Naive thymus-derived CD4-positive, alpha-beta T cell (primary cell): ENCODE measurements at regions not wholly inside any gene's neighbourhood (a gene's known extent, or its start where the extent isn't known, plus 50 kb on each side); places are given as distances from the start of the nearest gene placed in this dataset.

Experiments
- ATAC-seq: fragments of 150-1000 bp; cut with Tn5 transposase; 2 replicates; pipeline ENCODE4 v1.10.0; 2021; ENCODE audit warnings: mild to moderate bottlenecking, moderate library complexity
- CTCF ChIA-PET: fragments of 350-600 bp; sonication (Branson Sonifier 250); formaldehyde crosslinking; loops from one replicate; lab custom pipeline; 2021; ENCODE audit warnings: antibody characterized with exemption; lab: Charles Lee
- POLR2A ChIA-PET: fragments of 350-600 bp; sonication (Branson Sonifier 250); formaldehyde crosslinking; loops from one replicate; lab custom pipeline; 2021; ENCODE audit warnings: antibody characterized with exemption, inconsistent platforms; lab: Charles Lee
- DNase-seq, 9 donors: peaks; one replicate each; pipeline versions ENCODE4 v3.0.0 to v3.0.0-alpha.2; 2020 to 2022; ENCODE audit warnings: mixed read lengths in 1 of 9
- H3K27ac ChIP-seq: one replicate; pipeline ENCODE4 v1.7.0; 2013; ENCODE audit warnings: mild to moderate bottlenecking, low read depth, low read length, moderate library complexity
- H3K27me3 ChIP-seq, 2 donors: one replicate each; pipeline ENCODE4 v1.7.0; 2013; ENCODE audit warnings: low read length in 2 of 2, mild to moderate bottlenecking in 2 of 2, moderate library complexity in 2 of 2; ENCODE audit not compliant: control insufficient read depth in 2 of 2, insufficient read depth in 2 of 2
- H3K36me3 ChIP-seq, 3 experiments: 1 replicate in 2 of 3; 2 replicates in 1 of 3; pipeline ENCODE4 v1.7.0; 2013; ENCODE audit warnings: low read length in 3 of 3, mild to moderate bottlenecking in 3 of 3, moderate library complexity in 1 of 3; ENCODE audit not compliant: insufficient read depth in 3 of 3, control insufficient read depth in 2 of 3
- H3K4me1 ChIP-seq, 2 donors: one replicate each; pipeline ENCODE4 v1.7.0; 2013; ENCODE audit warnings: low read length in 2 of 2, mild to moderate bottlenecking in 2 of 2, moderate library complexity in 1 of 2; ENCODE audit not compliant: control insufficient read depth in 2 of 2, insufficient read depth in 2 of 2
- H3K4me3 ChIP-seq: 2 replicates; pipeline ENCODE4 v1.7.0; 2013; ENCODE audit warnings: mild to moderate bottlenecking, low read length
- H3K9me3 ChIP-seq, 3 experiments: 1 replicate in 2 of 3; 2 replicates in 1 of 3; pipeline ENCODE4 v1.7.0; 2013; ENCODE audit warnings: low read length in 3 of 3; ENCODE audit not compliant: control insufficient read depth in 2 of 3
- H3K27ac Mint-ChIP-seq, 9 donors: one replicate each; pipeline ENCODE4 v1.8.0; 2020 to 2022; ENCODE audit warnings: mixed read lengths in 9 of 9, mild to moderate bottlenecking in 8 of 9, moderate library complexity in 5 of 9, inconsistent platforms in 2 of 9
- H3K27me3 Mint-ChIP-seq, 5 donors: one replicate each; pipeline ENCODE4 v1.8.0; 2021 to 2022; ENCODE audit warnings: mixed read lengths in 5 of 5, mild to moderate bottlenecking in 1 of 5
- H3K36me3 Mint-ChIP-seq, 5 donors: one replicate each; pipeline ENCODE4 v1.8.0; 2020 to 2022; ENCODE audit warnings: mixed read lengths in 5 of 5, mild to moderate bottlenecking in 3 of 5, inconsistent platforms in 1 of 5
- H3K4me1 Mint-ChIP-seq, 7 donors: one replicate each; pipeline ENCODE4 v1.8.0; 2020 to 2022; ENCODE audit warnings: mixed read lengths in 7 of 7, mild to moderate bottlenecking in 3 of 7, inconsistent platforms in 1 of 7
- H3K4me3 Mint-ChIP-seq, 10 donors: one replicate each; pipeline ENCODE4 v1.8.0; 2020 to 2022; ENCODE audit warnings: mild to moderate bottlenecking in 10 of 10, mixed read lengths in 10 of 10, moderate library complexity in 6 of 10, inconsistent platforms in 2 of 10
- H3K9me3 Mint-ChIP-seq, 11 donors: one replicate each; pipeline ENCODE4 v1.8.0; 2020 to 2022; ENCODE audit warnings: mixed read lengths in 11 of 11, mild to moderate bottlenecking in 4 of 11, inconsistent platforms in 1 of 11, moderate library complexity in 1 of 11
- intact Hi-C, 2 donors: fragments of 100-400 bp; cut with micrococcal nuclease; formaldehyde crosslinking; loops; one replicate each; pipeline ENCODE4 v1.15.1; 2023

GRCh38 chr1:63129184-63129583, 193.2 kb upstream of the FOXD3 start:
- Mint-ChIP-seq H3K27ac (no peak overlapping the region), H3K4me1 (no peaks in the 10 kb centered on the region), H3K27me3 (peaks cover 10 to 21% (median 15%) of the 10 kb centered on the region in 5 donors), H3K4me3 (no peak overlapping the region), H3K9me3 (peaks cover 0 to 1% (median 0%) of the 10 kb centered on the region in 11 donors), H3K36me3 (no peaks in the 10 kb centered on the region)
- CTCF ChIA-PET: no interaction called here
- H3K4me1 ChIP-seq: no peaks in the 10 kb centered on the region
- no peaks in the 10 kb centered on the region for H3K27me3 ChIP-seq
- POLR2A ChIA-PET: no interaction called here
- DNase-seq: no peak
- intact Hi-C loops: no loop called here
- no peak overlapping the region for H3K4me3 ChIP-seq
- ATAC-seq: no peak
- H3K9me3 ChIP-seq: no peaks in the 10 kb centered on the region
- H3K27ac ChIP-seq: no peak overlapping the region
- H3K36me3 ChIP-seq: no peaks in the 10 kb centered on the region

- no peaks in the 10 kb centered on the region for H3K36me3 Mint-ChIP-seq
- no peaks in the 10 kb centered on the region for H3K4me1 Mint-ChIP-seq
- Histone ChIP-seq H3K36me3 (no peaks in the 10 kb centered on the region), H3K27me3 (no peaks in the 10 kb centered on the region), H3K4me3 (no peak overlapping the region), H3K27ac (no peak overlapping the region), H3K9me3 (no peaks in the 10 kb centered on the region), H3K4me1 (no peaks in the 10 kb centered on the region)
- peaks cover 10 to 21% (median 15%) of the 10 kb centered on the region in 5 donors for H3K27me3 Mint-ChIP-seq
- ChIA-PET CTCF (no interaction called here), POLR2A (no interaction called here)
- no peak overlapping the region for H3K4me3 Mint-ChIP-seq
- peaks cover 0 to 1% (median 0%) of the 10 kb centered on the region in 11 donors for H3K9me3 Mint-ChIP-seq
- ATAC-seq (no peak), DNase-seq (no peak)
- H3K27ac Mint-ChIP-seq: no peak overlapping the region
- intact Hi-C loops: no loop called here
These were observed 192.5 kb upstream of the FOXD3 start for GRCh38 chr1:63129855-63130254.

- Histone ChIP-seq H3K27me3 (no peaks in the 10 kb centered on the region), H3K4me1 (no peaks in the 10 kb centered on the region), H3K9me3 (no peaks in the 10 kb centered on the region), H3K4me3 (no peak overlapping the region), H3K36me3 (no peaks in the 10 kb centered on the region), H3K27ac (no peak overlapping the region)
- no peak for ATAC-seq
- no peaks in the 10 kb centered on the region for H3K4me1 Mint-ChIP-seq
- ChIA-PET CTCF (no interaction called here), POLR2A (no interaction called here)
- H3K4me3 Mint-ChIP-seq: no peak overlapping the region
- intact Hi-C loops: no loop called here
- no peaks in the 10 kb centered on the region for H3K36me3 Mint-ChIP-seq
- DNase-seq: no peak
- H3K9me3 Mint-ChIP-seq: peaks cover 0 to 6% (median 0%) of the 10 kb centered on the region in 11 donors
- H3K27me3 Mint-ChIP-seq: peaks cover 5 to 30% (median 16%) of the 10 kb centered on the region in 5 donors
- no peak overlapping the region for H3K27ac Mint-ChIP-seq
These were observed 187.7 kb upstream of the FOXD3 start for GRCh38 chr1:63134501-63135173.

GRCh38 chr1:63135174-63135512, 187.2 kb upstream of the FOXD3 start:
- CTCF ChIA-PET: no interaction called here
- H3K27ac ChIP-seq: no peak overlapping the region
- no peaks in the 10 kb centered on the region for H3K27me3 ChIP-seq
- Mint-ChIP-seq H3K36me3 (no peaks in the 10 kb centered on the region), H3K4me1 (no peaks in the 10 kb centered on the region), H3K9me3 (peaks cover 0 to 6% (median 0%) of the 10 kb centered on the region in 11 donors), H3K27ac (no peak overlapping the region), H3K4me3 (no peak overlapping the region), H3K27me3 (peaks cover 9 to 32% (median 16%) of the 10 kb centered on the region in 5 donors)
- intact Hi-C loops: no loop called here
- no peaks in the 10 kb centered on the region for H3K9me3 ChIP-seq
- H3K4me1 ChIP-seq: no peaks in the 10 kb centered on the region
- no peak overlapping the region for H3K4me3 ChIP-seq
- POLR2A ChIA-PET: no interaction called here
- DNase-seq (no peak), ATAC-seq (no peak)
- H3K36me3 ChIP-seq: no peaks in the 10 kb centered on the region

GRCh38 chr1:63135801-63136200, 186.6 kb upstream of the FOXD3 start:
- Histone ChIP-seq H3K9me3 (no peaks in the 10 kb centered on the region), H3K4me1 (no peaks in the 10 kb centered on the region), H3K4me3 (no peak overlapping the region), H3K36me3 (no peaks in the 10 kb centered on the region), H3K27ac (no peak overlapping the region), H3K27me3 (no peaks in the 10 kb centered on the region)
- ATAC-seq: no peak
- Mint-ChIP-seq H3K36me3 (no peaks in the 10 kb centered on the region), H3K4me3 (no peak overlapping the region), H3K27ac (no peak overlapping the region), H3K27me3 (peaks cover 6 to 32% (median 16%) of the 10 kb centered on the region in 5 donors), H3K9me3 (peaks cover 0 to 6% (median 0%) of the 10 kb centered on the region in 11 donors), H3K4me1 (no peaks in the 10 kb centered on the region)
- ChIA-PET POLR2A (no interaction called here), CTCF (interaction anchor here (0.5 kb wide), 1 partner anchor 1262 kb away, joined by 3 read pairs; no protein-coding TSS in a partner anchor)
- DNase-seq: no peak
- intact Hi-C loops: no loop called here

DNA sequence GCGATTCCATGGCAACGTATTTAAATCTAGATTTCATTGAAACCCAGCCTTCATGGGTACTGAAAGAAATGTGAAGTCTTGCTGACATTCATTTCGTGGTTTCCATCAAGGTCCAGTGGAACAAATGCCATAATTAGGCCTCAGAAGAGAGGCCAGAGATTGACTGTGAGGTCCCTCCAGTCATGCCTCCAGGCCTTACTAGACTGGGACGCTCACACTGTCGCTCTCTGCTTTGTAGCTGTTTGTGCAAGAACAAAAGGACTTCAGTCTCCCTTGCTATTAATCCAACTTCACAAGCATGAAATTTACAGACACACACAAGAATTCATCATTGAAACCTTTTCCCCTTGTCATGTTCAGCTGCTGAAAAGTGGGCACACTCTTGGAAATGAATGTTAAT, 180.4 kb upstream of the FOXD3 start:
- CTCF ChIA-PET: no interaction called here

GRCh38 chr1:63143482-63143881, 178.9 kb upstream of the FOXD3 start:
- ATAC-seq: no peak
- Mint-ChIP-seq H3K9me3 (peaks cover 0 to 4% (median 0%) of the 10 kb centered on the region in 11 donors), H3K27me3 (peaks cover 0 to 11% (median 5%) of the 10 kb centered on the region in 5 donors), H3K36me3 (no peaks in the 10 kb centered on the region), H3K4me3 (no peak overlapping the region), H3K4me1 (no peaks in the 10 kb centered on the region), H3K27ac (no peak overlapping the region)
- H3K27ac ChIP-seq: no peak overlapping the region
- no peaks in the 10 kb centered on the region for H3K36me3 ChIP-seq
- no peaks in the 10 kb centered on the region for H3K27me3 ChIP-seq
- H3K4me3 ChIP-seq: no peak overlapping the region
- intact Hi-C loops: no loop called here
- no peaks in the 10 kb centered on the region for H3K9me3 ChIP-seq
- POLR2A ChIA-PET: no interaction called here
- H3K4me1 ChIP-seq: no peaks in the 10 kb centered on the region
- CTCF ChIA-PET: no interaction called here
- no peak for DNase-seq

More for the DNA sequence above, 180.4 kb upstream of the FOXD3 start:
- no peak for DNase-seq
- H3K36me3 ChIP-seq: no peaks in the 10 kb centered on the region
- POLR2A ChIA-PET: no interaction called here
- Mint-ChIP-seq H3K9me3 (peaks cover 0 to 6% (median 0%) of the 10 kb centered on the region in 11 donors), H3K27me3 (peaks cover 3 to 16% (median 5%) of the 10 kb centered on the region in 5 donors), H3K36me3 (no peaks in the 10 kb centered on the region), H3K4me3 (no peak overlapping the region), H3K4me1 (no peaks in the 10 kb centered on the region), H3K27ac (no peak overlapping the region)
- H3K27ac ChIP-seq: no peak overlapping the region
- no peaks in the 10 kb centered on the region for H3K9me3 ChIP-seq
- no peaks in the 10 kb centered on the region for H3K4me1 ChIP-seq
- H3K27me3 ChIP-seq: no peaks in the 10 kb centered on the region
- no peak for ATAC-seq
- intact Hi-C loops: no loop called here
- no peak overlapping the region for H3K4me3 ChIP-seq
